GM23338 (cell line): ENCODE measurements at regions not wholly inside any gene's neighbourhood (a gene's known extent, or its start where the extent isn't known, plus 50 kb on each side); places are given as distances from the start of the nearest gene placed in this dataset.

ENCODE experiments used
- CREB1 ChIP-seq: fragments of 250-450 bp; sonication (Bioruptor Pico); IDR thresholded peaks from 2 replicates; pipeline ENCODE4 v1.5.0; 2020; ENCODE audit warnings: low read depth, mild to moderate bottlenecking, moderate library complexity
- EZH2 ChIP-seq: fragments of 200-600 bp; sonication (generic); IDR thresholded peaks from one replicate; pipeline ENCODE4 v1.8.0; 2017; ENCODE audit warnings: antibody characterized with exemption, mild to moderate bottlenecking, low read depth; ENCODE audit not compliant: unreplicated experiment
- JUNB ChIP-seq: IDR thresholded peaks from one replicate; pipeline ENCODE4 v1.6.1; 2016; ENCODE audit warnings: antibody characterized with exemption; ENCODE audit not compliant: unreplicated experiment
- POLR2AphosphoS5 ChIP-seq: IDR thresholded peaks from 2 replicates; pipeline ENCODE4 v1.6.1; 2016; ENCODE audit warnings: antibody characterized with exemption, low read depth
- TF ChIP-seq, protein P1 (sequence below), 2 experiments: fragments of 200-600 bp in 1 of 2; sonication (generic) in 1 of 2; conservative IDR thresholded peaks; 2 replicates each; pipeline versions ENCODE4 v1.5.1 to v1.6.1; 2016 to 2017; ENCODE audit warnings: antibody characterized with exemption in 2 of 2, low read depth in 2 of 2, mild to moderate bottlenecking in 2 of 2, moderate library complexity in 1 of 2

DNA sequence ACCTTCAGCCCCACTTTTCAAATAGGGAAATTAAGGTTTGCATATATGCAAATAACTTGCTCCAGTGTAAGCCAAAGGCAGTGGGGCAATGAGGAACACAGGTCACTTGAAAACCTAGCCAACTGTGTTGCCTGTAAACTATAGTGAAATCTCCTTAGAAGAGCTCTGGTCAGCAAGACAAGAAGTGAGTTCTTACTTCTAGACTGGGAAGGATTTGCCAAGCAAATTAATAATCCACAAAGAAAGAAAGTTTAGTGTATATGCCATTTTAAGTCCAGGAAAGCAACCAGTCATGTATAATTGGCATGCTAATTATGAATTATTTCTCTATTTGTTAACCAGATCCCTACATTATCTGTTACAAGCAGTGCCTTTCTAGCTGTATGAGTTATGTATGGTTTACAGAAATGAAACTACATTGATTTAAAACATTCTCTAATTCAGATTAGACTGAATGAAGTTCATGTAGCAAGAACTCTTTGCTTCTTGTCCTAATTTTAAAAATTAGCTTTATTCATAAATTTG lies 129.9 kb downstream of the MTX2 start:
- TF ChIP-seq EZH2, result no peak
- TF ChIP-seq, protein P1, sequence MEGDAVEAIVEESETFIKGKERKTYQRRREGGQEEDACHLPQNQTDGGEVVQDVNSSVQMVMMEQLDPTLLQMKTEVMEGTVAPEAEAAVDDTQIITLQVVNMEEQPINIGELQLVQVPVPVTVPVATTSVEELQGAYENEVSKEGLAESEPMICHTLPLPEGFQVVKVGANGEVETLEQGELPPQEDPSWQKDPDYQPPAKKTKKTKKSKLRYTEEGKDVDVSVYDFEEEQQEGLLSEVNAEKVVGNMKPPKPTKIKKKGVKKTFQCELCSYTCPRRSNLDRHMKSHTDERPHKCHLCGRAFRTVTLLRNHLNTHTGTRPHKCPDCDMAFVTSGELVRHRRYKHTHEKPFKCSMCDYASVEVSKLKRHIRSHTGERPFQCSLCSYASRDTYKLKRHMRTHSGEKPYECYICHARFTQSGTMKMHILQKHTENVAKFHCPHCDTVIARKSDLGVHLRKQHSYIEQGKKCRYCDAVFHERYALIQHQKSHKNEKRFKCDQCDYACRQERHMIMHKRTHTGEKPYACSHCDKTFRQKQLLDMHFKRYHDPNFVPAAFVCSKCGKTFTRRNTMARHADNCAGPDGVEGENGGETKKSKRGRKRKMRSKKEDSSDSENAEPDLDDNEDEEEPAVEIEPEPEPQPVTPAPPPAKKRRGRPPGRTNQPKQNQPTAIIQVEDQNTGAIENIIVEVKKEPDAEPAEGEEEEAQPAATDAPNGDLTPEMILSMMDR (conservative IDR thresholded peaks at IDR 0.05; ENCODE audit: low read depth in 2 of 2), result no peak
- TF ChIP-seq JUNB, result no peak
- TF ChIP-seq POLR2AphosphoS5, result no peak
- TF ChIP-seq CREB1 (CRISPR knock-in tag), result no peak
